Tibial nerve (tissue), 4 donors: ENCODE measurements at regions not wholly inside any gene's neighbourhood (a gene's known extent, or its start where the extent isn't known, plus 50 kb on each side); places are given as distances from the start of the nearest gene placed in this dataset.

Experiments
- CTCF ChIP-seq, 5 experiments: fragments of 200-600 bp in 3 of 5; fragments of 450-650 bp in 2 of 5; sonication (generic) in 3 of 5; IDR thresholded peaks; one replicate each; pipeline ENCODE4 v1.5.1; 2016 to 2019; ENCODE audit warnings: antibody characterized with exemption in 5 of 5, mild to moderate bottlenecking in 3 of 5, moderate library complexity in 2 of 5
- EP300 ChIP-seq, 2 donors: sonication (generic); formaldehyde crosslinking; IDR thresholded peaks; one replicate each; pipeline ENCODE4 v1.6.1; 2017; ENCODE audit warnings: antibody characterized with exemption in 2 of 2, mild to moderate bottlenecking in 1 of 2
- POLR2A ChIP-seq, 2 donors: fragments of 450-650 bp; IDR thresholded peaks; one replicate each; pipeline ENCODE4 v1.6.1; 2017; ENCODE audit warnings: antibody characterized with exemption in 2 of 2, mild to moderate bottlenecking in 2 of 2, moderate library complexity in 2 of 2

GRCh38 chr2:195105581-195105980 lies 551.4 kb upstream of the SLC39A10 start:
- TF ChIP-seq CTCF (IDR thresholded peaks at IDR 0.05): no peak
- no peak for TF ChIP-seq POLR2A (IDR thresholded peaks at IDR 0.05)
- TF ChIP-seq EP300 (IDR thresholded peaks at IDR 0.05): no peak
